ENCODE measurements at regions not wholly inside any gene's neighbourhood (a gene's known extent, or its start where the extent isn't known, plus 50 kb on each side); places are given as distances from the start of the nearest gene placed in this dataset.
"Not testable (repeated sequence)": the region's sequence is repeated elsewhere in the genome, so short reads cannot be mapped to it uniquely, and the experiment has no call there.

DNA sequence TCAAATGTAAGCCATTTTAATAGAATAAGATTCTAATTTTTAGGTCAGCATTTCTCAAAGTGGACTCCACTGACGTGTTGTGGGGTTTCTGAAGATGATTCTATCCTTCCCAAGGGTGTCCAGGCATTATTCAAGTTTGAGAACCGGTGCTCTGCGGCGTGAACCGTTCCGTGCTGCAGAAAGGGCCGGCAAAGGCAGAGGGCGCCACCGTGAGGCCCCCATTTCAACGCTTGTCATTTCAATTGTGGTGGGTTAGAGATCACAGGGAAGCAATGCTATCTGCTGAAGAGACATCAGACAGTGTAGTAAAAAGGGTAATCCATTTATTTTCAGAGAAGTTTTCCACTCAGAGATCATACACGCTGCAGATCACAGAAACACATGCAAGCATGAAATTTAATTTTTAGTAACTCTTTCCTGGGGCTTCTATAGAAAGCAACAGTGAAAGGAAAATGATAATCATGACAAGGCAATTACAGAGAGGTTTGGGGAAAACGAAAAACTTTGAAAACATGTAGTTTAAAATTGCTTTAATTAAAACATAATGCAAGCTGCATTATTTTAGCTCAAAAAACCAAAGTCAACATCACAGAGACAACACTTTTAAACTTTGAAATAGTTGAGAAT, 201.7 kb downstream of the EXOC5 start:
- DNase-seq (ENCODE audit: low spot score) = peak; percentile 64
- in situ Hi-C loops (cut with HindIII; ENCODE audit: low sequenced_read_pairs) = no loop called here

DNA sequence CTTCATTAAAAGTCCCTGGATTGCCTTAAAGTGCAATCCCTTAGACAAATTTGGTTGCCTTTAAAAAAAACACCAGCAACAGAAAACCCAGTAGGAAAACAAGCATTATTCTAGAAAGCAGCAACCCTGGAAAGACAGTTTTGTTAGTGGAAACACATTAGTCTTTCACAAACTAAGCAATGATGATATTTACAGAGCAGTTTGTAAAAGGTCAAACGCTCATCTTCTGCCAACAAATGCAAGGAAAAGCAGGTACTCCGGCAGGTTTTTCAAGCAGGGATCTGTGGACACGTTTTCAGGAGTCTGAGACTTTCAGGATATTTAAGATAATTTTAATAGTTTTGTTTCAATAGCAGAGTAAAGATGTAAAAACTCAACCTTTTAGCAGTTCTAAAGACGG, 202.2 kb downstream of the EXOC5 start:
- in situ Hi-C loops (cut with HindIII; ENCODE audit: low sequenced_read_pairs) = no loop called here
- no peak for DNase-seq (ENCODE audit: low spot score)

DNA sequence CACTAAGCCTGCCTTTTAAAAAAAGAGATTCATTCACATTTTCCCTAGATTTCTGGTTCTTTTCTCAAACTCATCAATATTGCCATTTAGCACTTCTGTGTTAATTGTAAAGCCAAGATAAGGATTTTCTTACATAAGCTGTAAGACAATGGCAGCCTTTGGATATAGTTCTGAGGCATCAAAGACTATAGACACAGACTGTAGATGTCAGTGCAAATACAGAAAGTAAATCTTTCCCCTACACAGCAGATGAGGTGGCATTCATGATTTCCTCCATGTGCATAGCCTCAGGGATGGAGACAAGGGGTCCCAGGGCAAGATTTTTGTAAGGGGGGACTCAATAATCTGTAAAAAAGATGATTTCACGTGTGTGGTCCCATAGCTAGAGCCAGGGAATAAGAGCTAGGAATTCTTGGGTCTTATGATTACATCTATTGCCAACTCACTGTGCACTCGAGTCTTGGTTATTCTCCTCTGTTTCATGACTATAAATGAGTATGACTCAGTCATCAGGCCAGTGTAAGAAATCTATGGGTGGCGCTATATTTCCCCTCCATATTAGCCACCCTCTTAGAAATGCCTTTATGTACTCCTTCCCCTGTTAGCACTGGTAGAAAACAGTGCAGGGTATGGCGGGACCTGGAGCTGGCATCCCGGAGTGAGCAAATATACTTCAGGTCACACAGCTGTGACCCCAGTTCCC, 207.5 kb downstream of the EXOC5 start:
- no peak for DNase-seq (ENCODE audit: low spot score)
- in situ Hi-C loops (cut with HindIII; ENCODE audit: low sequenced_read_pairs) = no loop called here

DNA sequence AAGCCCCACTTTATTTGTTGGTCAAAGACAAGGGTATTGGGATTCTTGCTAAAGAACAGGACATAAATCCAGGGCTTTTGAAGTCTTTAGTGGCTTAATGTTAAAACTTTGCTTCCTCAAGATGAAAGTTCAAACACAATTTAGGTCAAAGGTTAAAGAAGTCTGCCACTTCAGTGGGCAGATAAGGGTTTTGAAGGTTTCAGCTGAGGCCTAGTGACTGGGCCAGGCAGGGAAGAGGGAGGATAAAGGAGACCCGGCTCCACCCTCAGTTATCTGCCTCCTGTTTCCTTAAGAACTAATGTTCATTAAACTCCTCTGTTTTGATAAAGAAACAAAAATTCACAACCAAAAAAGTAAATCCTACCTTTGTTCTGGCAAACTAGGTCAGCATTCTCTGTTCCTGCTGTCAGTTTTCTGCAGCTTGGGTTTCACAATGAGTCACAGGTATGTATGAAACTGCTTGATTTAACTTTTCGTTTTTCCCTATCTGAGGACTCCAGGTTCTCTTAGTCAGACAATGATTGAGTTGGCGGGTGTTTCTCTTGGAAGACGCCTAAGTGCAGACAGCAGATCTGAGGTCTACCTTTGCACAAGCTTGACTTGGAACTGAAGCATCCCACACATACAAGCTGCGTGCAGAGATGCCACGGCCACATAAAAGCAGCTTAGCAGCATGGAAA, 208.3 kb downstream of the EXOC5 start:
- in situ Hi-C loops (cut with HindIII; ENCODE audit: low sequenced_read_pairs) = no loop called here
- DNase-seq (ENCODE audit: low spot score) = no peak

DNA sequence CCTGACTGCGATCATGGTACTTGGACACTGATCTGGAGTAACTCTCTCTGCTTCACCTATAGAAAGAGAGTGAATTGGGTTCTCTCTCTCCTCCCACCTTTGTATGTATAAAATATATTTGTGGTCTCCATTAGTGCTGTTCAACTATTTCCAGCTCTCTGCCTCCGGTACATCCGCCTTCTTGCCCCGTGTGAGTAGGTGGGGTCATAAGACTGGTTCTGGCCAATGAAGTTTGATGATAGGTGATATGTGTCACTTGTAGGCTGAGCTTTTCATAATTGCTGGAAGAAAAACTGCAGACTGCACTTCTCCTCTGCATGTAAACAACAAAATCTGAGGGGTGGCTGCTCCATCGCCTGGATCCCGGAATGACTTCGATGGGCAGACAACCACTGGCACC, 210.4 kb downstream of the EXOC5 start:
- in situ Hi-C loops (cut with HindIII; ENCODE audit: low sequenced_read_pairs) = no loop called here
- DNase-seq (ENCODE audit: low spot score) = no peak

DNA sequence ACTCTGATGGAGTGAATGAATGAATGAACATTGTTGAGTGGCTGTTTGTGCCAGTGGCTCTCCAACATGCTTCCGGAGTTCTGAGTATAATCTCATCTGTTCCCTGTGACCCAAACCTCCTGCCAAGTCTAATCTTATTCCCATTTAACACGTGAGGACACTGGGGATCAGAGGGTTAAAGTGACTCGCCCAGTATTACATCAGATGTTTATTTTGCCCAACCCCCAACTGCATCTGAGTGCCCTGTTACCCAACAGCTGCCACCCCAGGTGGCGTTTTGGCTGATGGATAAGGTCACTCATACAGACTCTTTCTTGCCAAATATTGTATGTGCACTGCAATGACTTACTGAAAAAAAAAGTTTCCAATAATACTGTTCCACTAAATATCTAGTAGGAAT, 210.9 kb downstream of the EXOC5 start:
- no peak for DNase-seq (ENCODE audit: low spot score)
- in situ Hi-C loops (cut with HindIII; ENCODE audit: low sequenced_read_pairs) = no loop called here

DNA sequence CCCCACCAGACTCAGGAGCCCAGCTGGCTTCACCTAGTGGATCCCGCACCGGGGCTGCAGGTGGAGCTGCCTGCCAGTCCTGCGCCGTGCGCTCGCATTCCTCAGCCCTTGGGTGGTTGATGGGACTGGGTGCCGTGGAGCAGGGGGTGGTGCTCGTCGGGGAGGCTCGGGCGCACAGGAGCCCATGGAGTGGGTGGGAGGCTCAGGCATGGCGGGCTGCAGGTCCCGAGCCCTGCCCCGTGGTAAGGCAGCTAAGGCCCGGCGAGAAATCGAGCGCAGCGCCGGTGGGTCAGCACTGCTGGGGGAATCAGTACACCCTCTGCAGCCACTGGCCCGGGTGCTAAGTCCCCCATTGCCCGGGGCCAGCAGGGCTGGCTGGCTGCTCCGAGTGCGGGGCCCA, 212.2 kb downstream of the EXOC5 start:
- DNase-seq (ENCODE audit: low spot score); in situ Hi-C loops (cut with HindIII; ENCODE audit: low sequenced_read_pairs): not testable (repeated sequence)

DNA sequence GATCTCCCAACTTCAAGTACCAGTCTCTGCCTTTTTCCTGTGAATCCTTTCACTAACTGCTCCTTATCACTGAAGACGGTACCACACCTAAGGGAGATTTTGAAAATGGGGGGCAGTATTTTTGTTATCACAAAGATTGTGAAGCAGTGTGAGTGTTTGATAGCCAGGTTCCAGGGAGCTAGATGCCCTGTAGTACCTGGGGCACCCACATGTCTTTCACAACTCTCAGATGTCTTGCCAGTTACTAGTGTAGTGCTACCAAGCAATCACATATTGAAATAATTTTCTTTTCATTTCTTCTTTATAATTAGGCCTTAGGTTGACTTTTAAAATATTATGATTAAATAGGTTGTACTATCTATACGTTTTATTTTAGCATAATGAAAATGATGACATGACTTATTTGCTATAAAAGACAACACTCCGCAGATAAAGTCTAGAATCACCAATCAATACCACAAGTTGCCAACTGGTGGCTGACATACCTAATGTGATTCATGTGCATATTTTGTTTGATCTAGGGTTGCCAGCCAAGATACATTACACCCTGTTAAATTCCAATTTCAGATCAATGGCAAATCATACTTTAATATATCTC, 215.9 kb downstream of the EXOC5 start:
- in situ Hi-C loops (cut with HindIII; ENCODE audit: low sequenced_read_pairs) = no loop called here
- DNase-seq (ENCODE audit: low spot score) = no peak

DNA sequence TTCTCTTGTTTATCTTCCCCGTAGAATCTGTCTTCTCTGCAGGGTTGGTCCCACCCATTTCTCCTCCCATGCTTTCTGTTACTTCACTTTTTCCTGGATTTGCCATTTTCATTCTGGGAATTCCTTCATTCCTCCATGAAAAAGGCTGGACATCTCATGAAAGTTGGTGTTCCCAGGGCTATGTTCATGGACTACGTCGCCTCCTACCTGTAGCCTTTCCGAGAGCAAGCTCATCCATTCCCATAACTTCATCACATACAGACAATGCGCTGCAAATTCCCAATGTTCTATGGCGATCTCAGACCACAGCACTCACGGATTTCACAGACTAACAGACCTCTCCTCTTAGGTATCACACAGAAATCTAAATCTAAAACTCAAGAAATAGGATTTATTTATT, 217.1 kb downstream of the EXOC5 start:
- DNase-seq (ENCODE audit: low spot score) = no peak
- in situ Hi-C loops (cut with HindIII; ENCODE audit: low sequenced_read_pairs) = no loop called here

DNA sequence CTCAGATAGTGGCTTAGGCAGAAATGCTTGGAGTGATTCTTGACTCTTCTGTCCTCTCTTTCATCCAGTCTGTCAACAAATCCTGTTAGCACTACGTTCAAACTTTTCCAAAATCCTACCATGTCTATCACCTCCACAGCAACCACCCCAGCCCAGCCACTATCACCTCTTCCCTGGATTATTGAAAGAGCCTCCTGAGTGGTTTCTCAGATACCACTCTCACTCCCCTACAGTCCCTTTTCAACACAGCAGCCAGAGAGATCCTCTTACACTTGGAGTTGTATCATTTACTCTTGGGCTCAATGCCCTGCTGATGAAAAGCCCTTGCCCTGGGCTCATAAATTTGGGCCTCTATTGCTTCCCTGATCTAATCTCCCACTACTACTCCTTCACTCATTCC, 218.9 kb downstream of the EXOC5 start:
- in situ Hi-C loops (cut with HindIII; ENCODE audit: low sequenced_read_pairs) = no loop called here
- no peak for DNase-seq (ENCODE audit: low spot score)

DNA sequence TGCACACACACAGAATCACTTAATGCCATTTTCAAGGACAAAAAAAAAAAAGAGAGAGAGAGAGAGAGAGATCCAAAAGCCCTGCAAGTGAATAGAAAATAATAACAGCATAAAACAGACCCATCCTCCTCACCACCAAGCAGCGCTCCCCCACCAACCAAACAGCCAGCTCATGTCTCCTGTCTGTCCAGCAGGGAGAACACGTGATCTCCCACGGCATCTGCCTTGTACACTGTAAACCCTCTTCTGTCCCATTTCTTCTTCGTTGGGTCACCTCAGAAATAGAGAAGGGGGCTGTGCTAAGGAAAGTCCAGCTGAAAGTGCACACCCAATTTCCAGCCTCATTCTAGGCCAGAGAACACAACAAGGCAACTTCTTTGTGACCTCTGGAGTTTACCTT, 222.5 kb downstream of the EXOC5 start:
- DNase-seq (ENCODE audit: low spot score) = no peak
- in situ Hi-C loops (cut with HindIII; ENCODE audit: low sequenced_read_pairs) = no loop called here

DNA sequence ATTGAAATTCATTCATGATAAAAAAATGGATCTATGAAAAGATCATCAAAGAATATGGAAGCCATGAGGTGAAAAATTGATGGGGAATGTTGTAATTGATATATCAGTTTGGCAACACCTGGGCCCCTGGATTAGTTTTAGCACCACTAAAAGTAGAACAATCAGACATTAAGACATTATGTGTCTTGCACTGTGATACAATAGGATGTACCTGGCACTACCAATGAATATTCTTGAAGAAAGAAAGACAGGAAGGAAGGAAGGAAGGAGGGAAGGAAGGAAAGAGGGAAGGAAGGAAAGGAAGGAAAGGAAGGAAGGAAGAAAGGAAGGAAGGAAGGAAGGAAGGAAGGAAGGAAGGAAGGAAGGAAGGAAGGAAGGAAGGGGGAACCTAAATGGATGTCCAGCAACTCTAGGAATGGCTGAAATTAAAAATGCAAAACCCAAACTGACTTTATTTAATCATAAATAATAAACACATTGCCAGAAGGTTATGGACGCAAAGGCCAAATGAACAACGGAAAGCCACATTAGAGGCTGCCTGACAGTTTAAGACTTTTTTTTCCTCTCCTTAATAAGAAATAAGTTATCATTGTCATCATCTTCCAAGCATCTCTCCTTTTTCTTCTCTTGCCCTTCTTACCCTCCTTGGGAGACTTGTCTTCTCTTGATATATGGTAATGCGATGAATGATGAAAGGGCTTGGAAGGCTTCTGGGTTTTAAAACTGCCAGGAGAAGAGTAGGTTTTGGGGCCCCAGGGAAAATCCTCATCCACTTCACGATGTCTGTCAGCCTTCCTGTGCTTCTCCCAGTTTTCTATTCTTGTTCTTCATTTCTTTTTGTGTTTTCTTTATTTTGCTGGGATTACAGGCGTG, 224.4 kb downstream of the EXOC5 start:
- DNase-seq (ENCODE audit: low spot score); in situ Hi-C loops (cut with HindIII; ENCODE audit: low sequenced_read_pairs): not testable (repeated sequence)

DNA sequence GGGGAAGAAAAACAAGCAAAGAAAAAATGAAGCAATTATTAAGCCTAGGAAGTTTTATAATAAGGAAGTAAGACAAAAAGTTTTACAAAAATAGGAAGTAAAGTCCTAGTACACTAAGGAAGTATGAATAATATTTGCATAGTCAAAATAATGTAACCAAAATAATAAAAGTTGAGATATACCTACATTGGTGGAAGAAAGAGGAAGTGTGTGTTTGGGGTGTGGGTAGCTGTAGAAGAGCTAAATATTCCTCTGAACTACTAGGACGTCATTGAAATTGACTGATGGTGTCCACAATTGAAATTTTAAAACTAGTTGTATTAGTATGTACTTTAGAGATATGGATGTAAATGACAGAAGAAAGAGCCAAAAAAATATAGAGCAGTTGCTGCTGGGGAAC, 228.4 kb upstream of the OTX2 start:
- DNase-seq (ENCODE audit: low spot score) = no peak
- in situ Hi-C loops (cut with HindIII; ENCODE audit: low sequenced_read_pairs) = no loop called here

DNA sequence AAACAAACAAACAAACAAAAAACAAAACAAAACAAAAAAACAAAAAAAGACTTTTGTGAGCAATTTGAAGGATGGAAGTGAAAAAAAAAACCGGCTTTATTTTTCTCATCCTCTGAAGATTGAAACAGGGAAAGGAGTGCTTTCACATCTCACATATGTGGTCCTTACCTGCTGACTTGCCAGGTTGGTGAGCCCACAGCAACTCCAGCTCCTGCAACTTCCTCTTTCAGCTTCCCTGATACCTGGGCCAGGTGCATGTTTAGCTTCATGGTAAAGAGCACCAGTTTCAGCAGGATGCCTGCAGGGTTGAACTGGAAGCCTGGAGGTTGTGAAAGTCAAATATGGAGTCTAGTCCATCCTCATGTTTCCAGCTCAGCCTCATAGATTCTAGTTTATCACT, 221.2 kb upstream of the OTX2 start:
- in situ Hi-C loops (cut with HindIII; ENCODE audit: low sequenced_read_pairs) = no loop called here
- DNase-seq (ENCODE audit: low spot score) = no peak

DNA sequence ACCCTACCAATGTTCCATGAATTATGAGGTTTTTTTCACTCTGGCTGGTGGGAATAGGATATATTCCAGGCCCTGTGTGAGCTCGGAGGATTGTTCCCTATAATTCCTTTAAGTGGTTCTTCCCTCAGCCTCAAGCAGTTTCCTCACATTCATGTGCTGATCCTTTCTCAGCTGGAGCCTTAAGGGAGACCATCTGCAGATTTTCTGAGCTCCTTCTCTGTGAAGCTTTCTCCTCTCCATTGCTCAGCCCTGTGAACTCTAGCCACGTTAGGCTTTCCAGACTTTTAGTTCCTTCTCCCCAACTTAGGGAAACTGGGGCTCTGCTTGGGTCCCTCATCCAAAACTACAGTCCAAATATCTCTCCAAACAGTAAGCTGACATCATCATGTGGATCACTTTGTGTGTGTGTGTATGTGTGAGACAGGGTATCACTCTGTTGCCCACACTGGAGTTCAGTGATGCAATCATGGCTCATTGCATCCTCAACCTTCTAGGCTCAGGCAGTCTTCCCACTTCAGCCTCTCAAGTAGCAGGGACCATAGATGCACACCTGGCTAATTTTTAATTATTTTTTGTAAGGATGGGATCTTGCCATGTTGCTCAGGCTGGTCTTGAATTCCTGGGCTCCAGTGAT, 219.5 kb upstream of the OTX2 start:
- DNase-seq (ENCODE audit: low spot score) = no peak
- in situ Hi-C loops (cut with HindIII; ENCODE audit: low sequenced_read_pairs) = no loop called here

DNA sequence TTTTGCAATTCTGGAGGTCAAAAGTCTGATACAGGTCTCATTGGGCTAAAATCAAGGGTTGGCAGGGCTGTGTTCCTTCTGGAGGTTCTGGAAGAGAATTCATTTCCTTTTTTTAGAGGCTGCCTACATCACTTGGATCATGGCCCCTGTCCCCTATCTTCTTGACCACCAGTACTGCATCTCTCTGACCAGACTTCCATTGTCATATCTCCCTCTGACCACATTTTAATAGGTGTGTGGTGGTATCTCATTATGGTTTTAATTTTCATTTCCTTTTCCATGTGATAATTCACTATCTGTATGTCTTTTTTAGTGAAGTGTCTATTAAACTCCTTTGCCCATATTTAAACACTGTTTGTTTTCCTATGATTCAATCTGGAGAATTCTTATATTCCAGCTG, 215.2 kb upstream of the OTX2 start:
- no peak for DNase-seq (ENCODE audit: low spot score)
- in situ Hi-C loops (cut with HindIII; ENCODE audit: low sequenced_read_pairs) = no loop called here

DNA sequence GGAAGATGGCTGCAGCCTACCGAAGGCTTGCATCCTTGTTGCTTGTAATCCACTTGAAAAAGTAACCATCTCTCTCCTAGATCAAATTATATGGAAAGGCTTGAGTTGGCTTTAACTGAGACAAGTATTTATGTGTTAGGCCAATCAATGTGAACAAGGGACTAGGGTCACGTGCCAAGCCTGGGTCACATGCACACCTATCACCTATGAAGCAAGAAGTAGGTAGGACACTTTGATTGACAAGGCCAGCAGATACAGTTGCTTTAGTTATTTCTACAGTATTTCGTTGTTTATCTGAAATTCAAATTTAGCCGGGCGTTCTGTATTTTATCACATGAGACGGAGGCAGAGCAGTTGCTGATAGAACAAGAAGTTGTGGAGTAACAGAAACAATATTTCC, 212.3 kb upstream of the OTX2 start:
- in situ Hi-C loops (cut with HindIII; ENCODE audit: low sequenced_read_pairs) = no loop called here
- no peak for DNase-seq (ENCODE audit: low spot score)

DNA sequence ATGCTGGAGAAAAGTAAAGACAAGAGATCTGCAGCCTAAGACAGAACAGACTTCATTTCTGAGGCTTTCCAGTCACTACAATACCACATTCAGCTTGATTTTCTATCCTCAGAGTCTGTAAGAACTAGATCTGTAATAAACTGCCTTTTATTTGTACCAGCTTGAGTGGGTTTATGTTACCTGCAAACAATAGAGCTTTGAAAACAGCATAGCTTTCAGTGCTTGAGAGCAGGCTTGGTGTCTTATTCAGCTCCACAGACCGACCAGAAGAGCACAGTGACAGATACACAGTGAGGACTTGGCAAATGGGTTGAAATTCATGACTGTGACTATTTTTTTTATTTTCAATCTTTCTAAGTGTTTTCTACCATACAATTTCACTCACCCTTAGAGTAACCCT, 207.8 kb upstream of the OTX2 start:
- DNase-seq (ENCODE audit: low spot score) = no peak
- in situ Hi-C loops (cut with HindIII; ENCODE audit: low sequenced_read_pairs) = no loop called here

DNA sequence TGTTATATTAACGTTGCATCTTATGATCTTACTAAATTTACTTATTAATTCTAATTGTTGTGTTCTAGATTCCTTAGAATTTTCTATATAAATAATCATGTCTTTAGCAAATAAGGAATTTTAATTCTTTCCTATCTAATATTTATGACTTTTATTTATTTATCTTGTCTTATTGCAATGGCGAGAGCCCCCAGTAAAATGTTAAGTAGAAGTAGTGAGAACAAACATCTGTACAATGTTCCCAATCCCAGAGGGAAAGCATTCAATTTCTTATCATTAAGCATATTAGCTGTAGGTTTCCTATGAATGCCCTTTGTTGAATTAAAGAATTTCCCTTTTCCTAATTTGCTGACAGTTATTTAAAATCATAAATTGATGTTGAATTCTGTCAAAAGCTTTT, 203.7 kb upstream of the OTX2 start:
- in situ Hi-C loops (cut with HindIII; ENCODE audit: low sequenced_read_pairs) = no loop called here
- DNase-seq (ENCODE audit: low spot score) = no peak

Data from G401 (cell line).